GM12874 (cell line): ENCODE measurements at regions not wholly inside any gene's neighbourhood (a gene's known extent, or its start where the extent isn't known, plus 50 kb on each side); places are given as distances from the start of the nearest gene placed in this dataset.

ENCODE experiments used
- CTCF ChIP-seq: IDR thresholded peaks from 2 replicates; pipeline ENCODE4 v1.5.1; 2011; ENCODE audit warnings: low read depth, mild to moderate bottlenecking, control low read depth, low read length, moderate library complexity; ENCODE audit not compliant: insufficient read depth

- TF ChIP-seq CTCF, result no peak
These were observed 82.2 kb upstream of the CXCL12 start for GRCh38 chr10:44467090-44467489.

GRCh38 chr10:44467900-44468299, 83.0 kb upstream of the CXCL12 start:
- TF ChIP-seq CTCF, result no peak

- TF ChIP-seq CTCF, result no peak
These were observed 83.6 kb upstream of the CXCL12 start for GRCh38 chr10:44468525-44468924.

- no peak for TF ChIP-seq CTCF
These were observed 84.1 kb upstream of the CXCL12 start for GRCh38 chr10:44468965-44469364.

- no peak for TF ChIP-seq CTCF
These were observed 85.9 kb upstream of the CXCL12 start for GRCh38 chr10:44470784-44471183.

- TF ChIP-seq CTCF, result no peak
These were observed 86.5 kb upstream of the CXCL12 start for GRCh38 chr10:44471410-44471809.

GRCh38 chr10:44473146-44473545, 88.2 kb upstream of the CXCL12 start:
- no peak for TF ChIP-seq CTCF
